Fibroblast of lung (primary cell): ENCODE measurements at regions not wholly inside any gene's neighbourhood (a gene's known extent, or its start where the extent isn't known, plus 50 kb on each side); places are given as distances from the start of the nearest gene placed in this dataset.

Source experiments
- DNase-seq, 2 donors: peaks; one replicate each; pipeline versions ENCODE4 v3.0.0 to v3.0.0-alpha.2; 2010; ENCODE audit warnings: low read depth in 2 of 2
- H2AFZ ChIP-seq: 2 replicates; pipeline ENCODE4 v1.5.1; 2012; ENCODE audit warnings: low read length, control low read depth, inconsistent platforms
- H3K27ac ChIP-seq: 2 replicates; pipeline ENCODE4 v1.5.1; 2011; ENCODE audit warnings: low read length, control low read depth; ENCODE audit not compliant: insufficient read depth
- H3K27me3 ChIP-seq: 2 replicates; pipeline ENCODE4 v1.5.1; 2011; ENCODE audit warnings: mild to moderate bottlenecking, low read length; ENCODE audit not compliant: control insufficient read depth, insufficient read depth
- H3K36me3 ChIP-seq: 2 replicates; pipeline ENCODE4 v1.5.1; 2011; ENCODE audit warnings: low read length; ENCODE audit not compliant: control insufficient read depth, insufficient read depth
- H3K4me1 ChIP-seq: 2 replicates; pipeline ENCODE4 v1.5.1; 2011; ENCODE audit warnings: low read length; ENCODE audit not compliant: control insufficient read depth, insufficient read depth; ENCODE audit errors: extremely low read depth
- H3K4me2 ChIP-seq: 2 replicates; pipeline ENCODE4 v1.5.1; 2011; ENCODE audit warnings: low read length, control low read depth; ENCODE audit not compliant: insufficient read depth; ENCODE audit errors: extremely low read depth
- H3K4me3 ChIP-seq, 4 experiments: fragments of 200-600 bp in 1 of 4; sonication (generic) in 1 of 4; replicated peaks in 1 of 4; 2 replicates each; pipeline ENCODE4 v1.5.1; 2011 to 2016; ENCODE audit warnings: low read length in 4 of 4, low read depth in 3 of 4, mild to moderate bottlenecking in 3 of 4, control low read depth in 2 of 4, inconsistent platforms in 1 of 4, mixed read lengths in 1 of 4; ENCODE audit not compliant: insufficient read depth in 1 of 4; ENCODE audit errors: control extremely low read depth in 1 of 4
- H3K79me2 ChIP-seq: 2 replicates; pipeline ENCODE4 v1.5.1; 2012; ENCODE audit warnings: mild to moderate bottlenecking, low read length, inconsistent platforms; ENCODE audit not compliant: control insufficient read depth, insufficient read depth
- H3K9ac ChIP-seq: 2 replicates; pipeline ENCODE4 v1.5.1; 2011; ENCODE audit warnings: mild to moderate bottlenecking, low read length, control low read depth; ENCODE audit not compliant: insufficient read depth
- H3K9me3 ChIP-seq: 2 replicates; pipeline ENCODE4 v1.5.1; 2012; ENCODE audit warnings: low read depth, low read length; ENCODE audit not compliant: control insufficient read depth, insufficient read depth
- H4K20me1 ChIP-seq: 2 replicates; pipeline ENCODE4 v1.5.1; 2011; ENCODE audit warnings: low read length; ENCODE audit not compliant: control insufficient read depth, insufficient read depth; ENCODE audit errors: extremely low read depth
- CTCF ChIP-seq, 2 donors: IDR thresholded peaks in 1 of 2; conservative IDR thresholded peaks in 1 of 2; 1 replicate in 1 of 2; 2 replicates in 1 of 2; pipeline ENCODE4 v1.5.1; 2011 to 2012; ENCODE audit warnings: low read length in 2 of 2, control low read depth in 1 of 2, inconsistent platforms in 1 of 2, low read depth in 1 of 2, mild to moderate bottlenecking in 1 of 2
- EZH2 ChIP-seq: IDR thresholded peaks from 2 replicates; pipeline ENCODE4 v1.5.1; 2012; ENCODE audit warnings: low read length, control low read depth, mild to moderate bottlenecking; ENCODE audit errors: missing control alignments

- H3K4me2 ChIP-seq, result no peak overlapping the region
- no peaks in the 10 kb centered on the region for H4K20me1 ChIP-seq
- no peak overlapping the region for H3K4me3 ChIP-seq
- H3K4me1 ChIP-seq, result no peaks in the 10 kb centered on the region
- H3K9ac ChIP-seq, result no peak overlapping the region
- no peaks in the 10 kb centered on the region for H3K27me3 ChIP-seq
- H3K36me3 ChIP-seq, result no peaks in the 10 kb centered on the region
- no peak for TF ChIP-seq EZH2
- no peak for TF ChIP-seq CTCF (conservative IDR thresholded peaks at IDR 0.05 in 1 of 2, IDR thresholded peaks at IDR 0.05 in 1 of 2; ENCODE audit: low read depth in 1 of 2, low read length in 2 of 2)
- no peak overlapping the region for H3K27ac ChIP-seq
- DNase-seq, result no peak
- H3K79me2 ChIP-seq, result no peaks in the 10 kb centered on the region
- no peaks in the 10 kb centered on the region for H3K9me3 ChIP-seq
- H2AFZ ChIP-seq, result no peak overlapping the region
These were observed 60.3 kb upstream of the IGLL5 start for GRCh38 chr22:22827187-22827939.

- Histone ChIP-seq H2AFZ (no peak overlapping the region), H3K4me2 (no peak overlapping the region), H3K27ac (no peak overlapping the region), H3K36me3 (no peaks in the 10 kb centered on the region), H3K9ac (no peak overlapping the region), H3K4me1 (no peaks in the 10 kb centered on the region), H3K79me2 (no peaks in the 10 kb centered on the region), H4K20me1 (no peaks in the 10 kb centered on the region), H3K4me3 (no peak overlapping the region), H3K27me3 (no peaks in the 10 kb centered on the region), H3K9me3 (no peaks in the 10 kb centered on the region)
- DNase-seq, result no peak
- TF ChIP-seq CTCF (conservative IDR thresholded peaks at IDR 0.05 in 1 of 2, IDR thresholded peaks at IDR 0.05 in 1 of 2; ENCODE audit: low read depth in 1 of 2, low read length in 2 of 2) (no peak), EZH2 (no peak)
These were observed 57.4 kb upstream of the IGLL5 start for GRCh38 chr22:22830193-22830592.

GRCh38 chr22:22830957-22831688, 56.5 kb upstream of the IGLL5 start:
- TF ChIP-seq CTCF (conservative IDR thresholded peaks at IDR 0.05 in 1 of 2, IDR thresholded peaks at IDR 0.05 in 1 of 2; ENCODE audit: low read depth in 1 of 2, low read length in 2 of 2) (no peak), EZH2 (no peak)
- Histone ChIP-seq H4K20me1 (no peaks in the 10 kb centered on the region), H3K4me1 (no peaks in the 10 kb centered on the region), H3K27ac (no peak overlapping the region), H3K9me3 (no peaks in the 10 kb centered on the region), H3K4me2 (no peak overlapping the region), H3K27me3 (no peaks in the 10 kb centered on the region), H2AFZ (no peak overlapping the region), H3K79me2 (no peaks in the 10 kb centered on the region), H3K9ac (no peak overlapping the region), H3K4me3 (no peak overlapping the region), H3K36me3 (no peaks in the 10 kb centered on the region)
- no peak for DNase-seq
